Small intestine (tissue), 7 donors: ENCODE measurements at regions not wholly inside any gene's neighbourhood (a gene's known extent, or its start where the extent isn't known, plus 50 kb on each side); places are given as distances from the start of the nearest gene placed in this dataset.

Source experiments
- DNase-seq, 2 donors: peaks; one replicate each; pipeline versions ENCODE4 v3.0.0 to v3.0.0-alpha.2; 2013
- FAIRE-seq: peaks from 2 replicates; lab custom pipeline; 2012; peaks lifted over from hg19 to GRCh38; lab: Jason Lieb, UNC
- H3K27ac ChIP-seq, 3 donors: one replicate each; pipeline ENCODE4 v1.5.1; 2013; ENCODE audit warnings: low read length in 2 of 3, mild to moderate bottlenecking in 2 of 3, control low read depth in 1 of 3, inconsistent platforms in 1 of 3, low read depth in 1 of 3, moderate library complexity in 1 of 3
- H3K27me3 ChIP-seq, 3 donors: one replicate each; pipeline ENCODE4 v1.6.1; 2013; ENCODE audit warnings: low read length in 3 of 3, inconsistent platforms in 1 of 3; ENCODE audit not compliant: control insufficient read depth in 3 of 3, insufficient read depth in 3 of 3
- H3K36me3 ChIP-seq, 3 donors: one replicate each; pipeline ENCODE4 v1.6.1; 2013; ENCODE audit warnings: low read length in 3 of 3, inconsistent platforms in 1 of 3, low read depth in 1 of 3, mild to moderate bottlenecking in 1 of 3, moderate library complexity in 1 of 3; ENCODE audit not compliant: control insufficient read depth in 3 of 3, insufficient read depth in 2 of 3
- H3K4me1 ChIP-seq, 3 donors: one replicate each; pipeline ENCODE4 v1.6.1; 2013; ENCODE audit warnings: low read length in 2 of 3, inconsistent platforms in 1 of 3, low read depth in 1 of 3, mild to moderate bottlenecking in 1 of 3, moderate library complexity in 1 of 3; ENCODE audit not compliant: control insufficient read depth in 3 of 3, insufficient read depth in 2 of 3
- H3K4me3 ChIP-seq, 3 donors: one replicate each; pipeline ENCODE4 v1.5.1; 2013; ENCODE audit warnings: low read length in 3 of 3, control low read depth in 1 of 3, inconsistent platforms in 1 of 3, low read depth in 1 of 3, mild to moderate bottlenecking in 1 of 3, moderate library complexity in 1 of 3
- H3K9me3 ChIP-seq, 2 donors: one replicate each; pipeline ENCODE4 v1.6.1; 2013; ENCODE audit warnings: low read depth in 1 of 2, low read length in 1 of 2; ENCODE audit not compliant: control insufficient read depth in 2 of 2, insufficient read depth in 1 of 2
- WGBS, 3 donors: extraction: QIAGEN DNeasy Blood & Tissue Kit; methylation state at CpG; one replicate each; pipeline ENCODE4 v1.1.7; 2013; 5-methylcytosine and 5-hydroxymethylcytosine counted together
- donor health status: healthy with polysubstance abuse.
- donor health status: control.
- donor health status: control.
- donor health status: Bipolar disorder and iron deficiency.
- donor health status: healthy.

DNA sequence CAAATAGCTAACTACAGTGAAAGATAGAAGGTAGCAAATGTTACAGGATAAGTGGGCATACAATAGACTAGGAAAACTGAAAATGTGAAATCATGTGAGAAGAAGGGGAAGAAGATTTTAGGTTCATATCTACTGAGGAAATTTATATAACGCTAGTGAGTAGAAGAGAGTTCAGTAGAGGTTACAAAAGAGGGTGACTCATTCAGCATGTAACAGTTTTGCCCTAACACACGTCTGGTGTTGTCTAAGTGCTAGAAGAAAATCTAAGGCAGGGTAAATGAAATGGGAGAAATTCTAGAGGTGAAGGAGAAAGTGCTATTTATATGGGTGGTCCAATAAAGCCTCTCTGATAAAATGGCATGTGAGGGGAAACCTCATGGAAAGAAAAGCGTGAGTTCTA lies 731.4 kb upstream of the POT1 start:
- Histone ChIP-seq H3K4me1 (no peaks in the 10 kb centered on the region), H3K36me3 (no peaks in the 10 kb centered on the region), H3K27me3 (no peaks in the 10 kb centered on the region), H3K9me3 (no peaks in the 10 kb centered on the region), H3K4me3 (no peak overlapping the region), H3K27ac (no peak overlapping the region)
- 76 to 87% (median 80%) methylated on average over 3 of the region's 3 CpGs for WGBS, 3 donors
- no peak for DNase-seq
- FAIRE-seq = no peak

DNA sequence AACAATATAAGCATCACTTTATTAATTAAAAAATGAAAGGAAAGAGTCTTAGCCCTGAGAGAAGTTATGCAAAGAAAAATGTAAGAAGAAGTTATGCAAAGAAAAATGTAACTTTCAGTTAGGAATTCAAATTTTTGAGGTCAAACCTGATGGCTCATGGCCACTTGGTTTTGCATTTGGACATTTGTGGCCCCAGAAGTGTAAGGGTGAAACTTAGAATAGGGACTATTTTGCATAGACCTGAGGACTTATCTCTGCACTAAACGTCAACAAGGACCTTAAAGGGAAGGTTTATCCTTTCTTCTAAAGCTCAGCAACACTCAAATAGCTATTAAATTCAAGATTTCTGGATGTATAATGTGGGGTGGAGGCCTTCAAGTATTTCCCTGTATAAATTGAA lies 724.5 kb upstream of the POT1 start:
- FAIRE-seq (no peak), DNase-seq (no peak)
- Histone ChIP-seq H3K4me1 (no peaks in the 10 kb centered on the region), H3K27me3 (no peaks in the 10 kb centered on the region), H3K36me3 (no peaks in the 10 kb centered on the region), H3K9me3 (peaks cover 0 to 1% of the 10 kb centered on the region in 2 donors), H3K27ac (no peak overlapping the region), H3K4me3 (no peak overlapping the region)
- 39 to 70% (median 54%) methylated on average over 1 of the region's 1 CpG for WGBS, 3 donors

DNA sequence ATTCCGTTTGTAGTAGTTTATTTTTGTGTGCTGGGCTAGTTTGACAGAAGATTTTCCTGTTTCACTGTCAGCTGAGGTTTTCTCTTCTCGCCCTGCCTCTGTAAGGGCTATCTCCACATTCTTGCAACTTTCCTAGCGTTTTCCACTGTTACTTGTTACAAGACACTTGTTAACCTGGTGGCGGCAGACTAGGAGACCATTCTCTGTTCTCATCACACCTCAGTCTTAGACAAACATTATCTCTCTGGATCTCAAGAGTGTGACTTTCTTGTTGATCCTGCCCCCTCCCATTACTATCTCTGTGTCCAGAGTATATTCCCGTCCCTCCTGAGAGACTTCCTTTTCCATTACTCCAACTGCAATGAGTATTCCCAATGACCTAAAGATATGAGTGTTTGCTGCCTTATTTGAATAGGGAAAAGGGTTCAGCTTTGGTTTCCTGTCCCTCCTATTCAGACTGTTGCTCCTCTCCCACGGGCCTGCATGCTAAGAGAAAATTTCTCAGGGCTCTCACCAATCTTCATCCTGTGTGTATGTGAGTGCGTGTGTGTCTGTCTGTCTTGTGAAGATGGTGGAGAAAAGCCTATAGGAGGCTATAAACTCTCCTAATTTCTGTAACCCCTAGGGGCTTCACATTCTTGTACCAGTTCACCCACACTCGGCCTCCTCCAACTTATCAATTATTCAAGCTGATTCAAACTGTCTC lies 722.4 kb upstream of the POT1 start:
- no peaks in the 10 kb centered on the region for H3K27me3 ChIP-seq
- FAIRE-seq = no peak
- DNase-seq = no peak
- whole genome bisulfite sequencing, 3 donors = 47 to 59% (median 54%) methylated on average over 8 of the region's 8 CpGs
- H3K27ac ChIP-seq = no peak overlapping the region
- H3K4me3 ChIP-seq = no peak overlapping the region
- peaks cover 0 to 1% of the 10 kb centered on the region in 2 donors for H3K9me3 ChIP-seq
- no peaks in the 10 kb centered on the region for H3K4me1 ChIP-seq
- no peaks in the 10 kb centered on the region for H3K36me3 ChIP-seq

DNA sequence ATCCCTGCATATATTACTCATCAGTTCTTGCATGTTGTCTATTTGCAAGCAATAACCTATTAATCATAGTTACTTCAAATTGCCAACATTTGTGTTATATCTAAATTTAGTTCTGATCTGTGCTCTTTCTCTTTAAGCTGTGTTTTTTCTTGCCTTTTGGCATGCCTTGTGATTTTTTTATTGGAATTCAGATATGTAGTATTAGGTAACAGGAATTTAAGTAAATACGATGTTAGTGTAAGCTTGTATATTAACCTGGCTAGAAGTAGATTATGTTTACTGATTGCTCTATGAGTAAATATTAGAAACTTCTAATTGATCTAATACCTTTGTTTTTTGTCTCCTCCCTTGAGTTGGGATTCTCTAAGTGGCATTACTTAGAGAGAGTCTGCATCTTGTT lies 718.9 kb upstream of the POT1 start:
- no peak overlapping the region for H3K4me3 ChIP-seq
- no peak overlapping the region for H3K27ac ChIP-seq
- peaks cover 0 to 1% of the 10 kb centered on the region in 2 donors for H3K9me3 ChIP-seq
- DNase-seq = no peak
- H3K36me3 ChIP-seq = no peaks in the 10 kb centered on the region
- no peak for FAIRE-seq
- WGBS, 3 donors = 38 to 65% (median 45%) methylated on average over 1 of the region's 1 CpG
- no peaks in the 10 kb centered on the region for H3K4me1 ChIP-seq
- no peaks in the 10 kb centered on the region for H3K27me3 ChIP-seq

DNA sequence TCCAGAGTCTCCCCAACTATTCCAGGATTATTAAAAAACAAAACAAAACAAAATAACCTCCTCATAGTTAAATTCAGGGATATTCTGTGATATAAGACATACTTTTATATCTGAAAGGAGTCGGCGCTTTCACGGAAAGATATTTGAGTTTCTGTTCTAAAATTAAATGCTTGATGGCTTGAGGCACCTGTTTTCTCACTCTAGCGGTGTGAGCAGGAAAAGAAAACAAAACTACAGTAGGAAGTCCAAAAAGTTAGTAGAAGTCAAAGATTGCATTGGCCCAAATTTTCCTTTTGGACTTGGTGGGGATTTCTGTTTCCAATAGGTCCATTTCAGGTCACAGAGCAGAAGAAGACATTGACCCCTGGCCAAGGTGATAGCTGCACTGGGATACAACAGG lies 716.1 kb upstream of the POT1 start:
- H3K4me3 ChIP-seq = no peak overlapping the region
- no peaks in the 10 kb centered on the region for H3K9me3 ChIP-seq
- H3K4me1 ChIP-seq = no peaks in the 10 kb centered on the region
- no peaks in the 10 kb centered on the region for H3K27me3 ChIP-seq
- FAIRE-seq (no peak), DNase-seq (no peak)
- 85 to 86% (median 86%) methylated on average over 4 of the region's 4 CpGs for WGBS, 3 donors
- H3K36me3 ChIP-seq = no peaks in the 10 kb centered on the region
- H3K27ac ChIP-seq = no peak overlapping the region

DNA sequence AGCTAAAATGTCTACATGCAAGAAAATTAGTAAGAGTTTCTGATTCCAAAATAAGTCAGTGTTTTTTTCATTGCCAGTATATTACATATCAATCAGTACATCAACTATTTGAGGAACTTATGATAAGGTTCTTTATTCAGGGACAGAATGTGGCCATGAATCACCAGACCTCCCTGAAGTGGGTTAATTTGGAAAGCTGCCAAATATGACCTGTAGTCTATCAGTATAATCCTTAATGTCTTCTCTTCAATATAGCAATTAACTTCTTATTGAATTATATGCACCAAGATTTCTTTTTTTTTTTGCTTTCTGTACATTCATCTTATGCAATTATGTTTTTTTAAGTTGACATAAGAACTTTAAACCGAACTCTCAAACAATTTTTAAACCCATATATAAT lies 714.5 kb upstream of the POT1 start:
- Histone ChIP-seq H3K36me3 (no peaks in the 10 kb centered on the region), H3K4me3 (no peak overlapping the region), H3K9me3 (no peaks in the 10 kb centered on the region), H3K27ac (no peak overlapping the region), H3K27me3 (no peaks in the 10 kb centered on the region), H3K4me1 (no peaks in the 10 kb centered on the region)
- DNase-seq = no peak
- no peak for FAIRE-seq
- WGBS, 3 donors = 49 to 77% (median 64%) methylated on average over 1 of the region's 1 CpG

DNA sequence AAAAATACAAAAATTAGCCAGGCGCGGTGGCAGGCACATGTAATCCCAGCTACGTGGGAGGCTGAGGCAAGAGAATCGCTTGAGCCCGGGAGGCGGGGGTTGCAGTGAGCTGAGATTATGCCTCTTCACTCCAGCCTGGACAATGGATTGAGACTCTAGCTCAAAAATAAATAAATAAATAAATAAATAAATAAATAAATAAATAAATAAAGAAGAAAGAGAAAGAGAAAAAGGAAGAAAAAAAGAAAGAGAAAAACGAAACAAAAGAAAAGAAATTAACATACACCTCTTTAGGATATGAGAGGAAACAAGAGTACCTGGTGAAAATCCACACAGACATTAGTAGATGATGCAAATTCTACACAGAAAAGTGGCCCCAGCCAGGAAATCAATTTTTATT lies 713.7 kb upstream of the POT1 start:
- Histone ChIP-seq H3K36me3 (no peaks in the 10 kb centered on the region), H3K27me3 (no peaks in the 10 kb centered on the region), H3K9me3 (no peaks in the 10 kb centered on the region), H3K27ac (no peak overlapping the region), H3K4me3 (no peak overlapping the region), H3K4me1 (no peaks in the 10 kb centered on the region)
- WGBS, 3 donors = 91 to 93% (median 92%) methylated on average over 7 of the region's 7 CpGs
- FAIRE-seq (no peak), DNase-seq (no peak)

DNA sequence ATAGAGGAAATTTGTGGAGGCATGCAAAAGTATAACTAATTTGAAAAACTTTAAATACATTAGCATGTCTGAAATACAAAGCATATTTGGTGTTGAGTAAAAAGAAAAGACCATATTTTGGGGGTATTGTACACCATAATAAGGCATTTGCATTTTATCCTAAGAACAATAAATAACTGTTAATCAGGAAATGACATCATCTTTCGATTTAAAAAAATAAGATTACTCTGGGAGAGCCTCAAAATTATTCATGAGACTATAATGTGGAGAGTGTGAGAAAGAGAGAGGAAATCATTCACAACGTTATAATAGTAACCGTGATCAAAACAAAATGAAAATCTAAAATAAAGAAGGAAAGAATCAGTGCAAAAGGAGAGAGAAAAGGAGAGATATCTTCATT lies 712.3 kb upstream of the POT1 start:
- no peak for FAIRE-seq

DNA sequence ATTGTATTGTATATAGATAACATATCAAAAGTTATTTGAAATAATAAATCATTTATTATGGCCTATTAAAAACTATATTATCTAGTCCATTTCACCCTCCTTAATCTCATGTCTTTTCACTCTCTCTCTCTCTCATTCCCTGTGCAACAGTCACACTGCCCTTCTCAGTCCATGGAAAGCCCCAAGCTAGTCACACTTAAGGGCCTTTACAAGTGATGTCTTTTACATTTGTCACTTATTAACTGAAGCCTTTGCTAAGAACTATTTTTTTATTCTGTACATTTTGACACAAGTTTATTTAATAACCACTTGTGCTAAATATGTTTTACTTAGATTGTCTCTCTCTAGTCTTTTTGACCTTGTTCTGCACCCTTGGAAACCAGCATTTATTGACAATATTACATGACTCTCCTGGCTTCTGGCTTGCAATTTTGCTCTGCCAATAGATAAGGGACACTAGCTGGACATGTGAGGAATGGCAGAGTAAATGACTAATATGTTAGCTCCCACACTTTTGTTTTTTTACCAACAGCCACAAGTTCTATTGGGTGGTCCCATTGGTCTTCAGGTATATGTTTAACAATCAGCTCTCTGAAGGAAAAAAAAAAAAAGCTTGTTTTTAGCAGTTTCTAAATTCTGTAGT lies 706.8 kb upstream of the POT1 start:
- Histone ChIP-seq H3K27ac (no peak overlapping the region), H3K4me1 (no peaks in the 10 kb centered on the region), H3K4me3 (no peak overlapping the region), H3K9me3 (no peaks in the 10 kb centered on the region), H3K27me3 (no peaks in the 10 kb centered on the region), H3K36me3 (no peaks in the 10 kb centered on the region)
- no peak for DNase-seq
- FAIRE-seq = no peak

More for the DNA sequence above, 712.3 kb upstream of the POT1 start:
- 69 to 73% (median 71%) methylated on average over 3 of the region's 3 CpGs for WGBS, 3 donors
- H3K4me3 ChIP-seq = no peak overlapping the region
- H3K36me3 ChIP-seq = no peaks in the 10 kb centered on the region
- no peak overlapping the region for H3K27ac ChIP-seq
- H3K4me1 ChIP-seq = no peaks in the 10 kb centered on the region
- no peaks in the 10 kb centered on the region for H3K9me3 ChIP-seq
- H3K27me3 ChIP-seq = no peaks in the 10 kb centered on the region
- DNase-seq = no peak
